Fibroblast of lung (primary cell): ENCODE measurements at regions not wholly inside any gene's neighbourhood (a gene's known extent, or its start where the extent isn't known, plus 50 kb on each side); places are given as distances from the start of the nearest gene placed in this dataset.
"Not testable (repeated sequence)": the region's sequence is repeated elsewhere in the genome, so short reads cannot be mapped to it uniquely, and the experiment has no call there.

ENCODE experiments used
- DNase-seq, 2 donors: peaks; one replicate each; pipeline versions ENCODE4 v3.0.0 to v3.0.0-alpha.2; 2010; ENCODE audit warnings: low read depth in 2 of 2
- H2AFZ ChIP-seq: 2 replicates; pipeline ENCODE4 v1.5.1; 2012; ENCODE audit warnings: low read length, control low read depth, inconsistent platforms
- H3K27ac ChIP-seq: 2 replicates; pipeline ENCODE4 v1.5.1; 2011; ENCODE audit warnings: low read length, control low read depth; ENCODE audit not compliant: insufficient read depth
- H3K27me3 ChIP-seq: 2 replicates; pipeline ENCODE4 v1.5.1; 2011; ENCODE audit warnings: mild to moderate bottlenecking, low read length; ENCODE audit not compliant: control insufficient read depth, insufficient read depth
- H3K36me3 ChIP-seq: 2 replicates; pipeline ENCODE4 v1.5.1; 2011; ENCODE audit warnings: low read length; ENCODE audit not compliant: control insufficient read depth, insufficient read depth
- H3K4me1 ChIP-seq: 2 replicates; pipeline ENCODE4 v1.5.1; 2011; ENCODE audit warnings: low read length; ENCODE audit not compliant: control insufficient read depth, insufficient read depth; ENCODE audit errors: extremely low read depth
- H3K4me2 ChIP-seq: 2 replicates; pipeline ENCODE4 v1.5.1; 2011; ENCODE audit warnings: low read length, control low read depth; ENCODE audit not compliant: insufficient read depth; ENCODE audit errors: extremely low read depth
- H3K4me3 ChIP-seq, 4 experiments: fragments of 200-600 bp in 1 of 4; sonication (generic) in 1 of 4; replicated peaks in 1 of 4; 2 replicates each; pipeline ENCODE4 v1.5.1; 2011 to 2016; ENCODE audit warnings: low read length in 4 of 4, low read depth in 3 of 4, mild to moderate bottlenecking in 3 of 4, control low read depth in 2 of 4, inconsistent platforms in 1 of 4, mixed read lengths in 1 of 4; ENCODE audit not compliant: insufficient read depth in 1 of 4; ENCODE audit errors: control extremely low read depth in 1 of 4
- H3K79me2 ChIP-seq: 2 replicates; pipeline ENCODE4 v1.5.1; 2012; ENCODE audit warnings: mild to moderate bottlenecking, low read length, inconsistent platforms; ENCODE audit not compliant: control insufficient read depth, insufficient read depth
- H3K9ac ChIP-seq: 2 replicates; pipeline ENCODE4 v1.5.1; 2011; ENCODE audit warnings: mild to moderate bottlenecking, low read length, control low read depth; ENCODE audit not compliant: insufficient read depth
- H3K9me3 ChIP-seq: 2 replicates; pipeline ENCODE4 v1.5.1; 2012; ENCODE audit warnings: low read depth, low read length; ENCODE audit not compliant: control insufficient read depth, insufficient read depth
- H4K20me1 ChIP-seq: 2 replicates; pipeline ENCODE4 v1.5.1; 2011; ENCODE audit warnings: low read length; ENCODE audit not compliant: control insufficient read depth, insufficient read depth; ENCODE audit errors: extremely low read depth

DNA sequence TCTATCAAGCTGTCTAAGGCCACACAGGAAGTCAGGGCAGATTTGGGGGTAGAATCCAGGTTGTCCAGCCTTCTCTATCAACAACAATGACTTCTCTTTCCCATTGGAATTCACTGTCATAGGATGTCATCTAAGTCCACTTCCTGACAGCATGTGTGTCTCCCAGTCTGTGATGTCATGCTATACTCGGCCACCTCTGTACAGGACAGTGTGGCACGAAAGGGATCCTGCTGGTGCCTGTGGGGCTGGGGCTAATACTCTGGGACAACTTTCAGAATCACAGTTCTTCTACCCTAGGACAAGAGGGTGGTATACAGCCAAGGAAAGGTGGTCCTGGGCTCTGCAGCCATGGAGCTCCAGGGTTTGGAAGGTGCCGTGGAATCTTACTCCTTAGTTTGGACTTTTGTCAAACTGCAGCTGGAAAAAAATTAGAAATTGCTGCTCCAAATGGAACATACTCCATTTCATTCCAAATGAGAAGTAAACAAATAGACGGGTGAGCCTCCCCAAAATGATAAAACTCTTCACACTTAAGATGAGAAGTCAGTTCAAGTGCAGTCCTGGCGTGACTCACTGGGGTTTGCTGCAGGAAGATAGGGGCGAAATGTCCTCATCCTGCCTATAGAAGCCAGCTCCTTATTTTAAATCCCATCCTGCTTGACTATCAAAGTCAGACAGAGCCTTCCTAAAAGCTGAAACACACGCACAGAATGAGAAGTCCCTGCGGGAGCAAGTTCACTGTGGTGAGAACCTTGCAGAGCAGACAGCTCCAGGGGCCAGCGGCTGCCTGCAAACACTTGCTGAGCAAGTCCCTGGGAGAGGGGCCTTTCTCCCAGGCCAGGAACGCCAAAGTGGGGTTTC lies 144.2 kb upstream of the PLGLB2 start:
- not testable (repeated sequence) for H3K4me3 ChIP-seq, H3K4me2 ChIP-seq, H3K27ac ChIP-seq, H3K79me2 ChIP-seq, H2AFZ ChIP-seq, H3K4me1 ChIP-seq, H3K27me3 ChIP-seq, H3K9me3 ChIP-seq, H3K9ac ChIP-seq, H3K36me3 ChIP-seq, H4K20me1 ChIP-seq
- DNase-seq = peak in 1 of 2 donors; percentile 38

DNA sequence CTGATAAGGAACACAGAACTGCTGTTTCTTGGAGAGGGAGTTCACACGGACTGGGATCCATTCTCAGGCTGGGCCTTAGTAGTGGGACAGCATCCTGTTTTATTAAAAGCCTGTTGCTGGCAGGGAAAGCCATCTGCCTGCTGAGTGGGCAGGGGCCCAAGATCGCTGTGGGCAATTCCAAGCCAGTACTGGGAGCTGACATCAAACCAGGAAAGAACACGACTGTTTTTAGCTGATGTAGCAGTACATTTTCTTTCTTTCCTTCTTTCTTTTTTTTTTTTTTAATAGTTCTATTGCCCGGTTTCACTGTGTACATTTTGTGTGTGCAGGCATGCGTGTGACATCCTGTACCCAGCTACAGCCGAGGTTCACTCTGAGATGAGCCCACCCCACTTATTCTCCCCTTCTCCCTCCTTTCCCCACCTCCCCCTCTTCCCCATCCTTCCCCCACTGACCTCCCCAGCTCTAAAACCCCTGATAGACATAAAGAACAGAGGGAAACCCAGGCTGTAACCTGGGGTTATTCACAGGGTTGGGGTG lies 143.5 kb upstream of the PLGLB2 start:
- not testable (repeated sequence) for H3K4me3 ChIP-seq, H2AFZ ChIP-seq, H3K27me3 ChIP-seq, H3K4me2 ChIP-seq, H3K4me1 ChIP-seq, H3K36me3 ChIP-seq, H4K20me1 ChIP-seq, H3K27ac ChIP-seq, H3K79me2 ChIP-seq, H3K9ac ChIP-seq, H3K9me3 ChIP-seq
- peak; percentile 34 to 47 for DNase-seq

DNA sequence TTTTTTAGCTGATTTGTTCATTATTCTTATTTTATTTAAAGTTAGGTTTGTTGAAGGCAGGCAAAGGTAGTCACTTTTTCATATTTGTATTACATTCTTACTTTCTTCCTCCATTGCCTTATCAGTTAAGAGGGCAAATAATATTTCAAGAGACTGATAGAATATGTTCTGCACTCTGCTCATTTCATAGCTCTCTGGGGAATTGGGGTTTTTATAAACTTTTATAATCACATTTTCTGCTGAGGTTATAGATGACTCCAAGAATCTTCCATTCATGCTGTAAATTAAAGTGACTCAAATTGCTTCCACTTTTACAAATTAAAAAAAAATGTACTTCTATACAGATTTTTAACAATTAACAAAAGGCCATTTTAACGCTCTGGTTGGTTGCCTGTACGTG lies 142.9 kb upstream of the PLGLB2 start:
- not testable (repeated sequence) for DNase-seq, H2AFZ ChIP-seq, H3K27me3 ChIP-seq

DNA sequence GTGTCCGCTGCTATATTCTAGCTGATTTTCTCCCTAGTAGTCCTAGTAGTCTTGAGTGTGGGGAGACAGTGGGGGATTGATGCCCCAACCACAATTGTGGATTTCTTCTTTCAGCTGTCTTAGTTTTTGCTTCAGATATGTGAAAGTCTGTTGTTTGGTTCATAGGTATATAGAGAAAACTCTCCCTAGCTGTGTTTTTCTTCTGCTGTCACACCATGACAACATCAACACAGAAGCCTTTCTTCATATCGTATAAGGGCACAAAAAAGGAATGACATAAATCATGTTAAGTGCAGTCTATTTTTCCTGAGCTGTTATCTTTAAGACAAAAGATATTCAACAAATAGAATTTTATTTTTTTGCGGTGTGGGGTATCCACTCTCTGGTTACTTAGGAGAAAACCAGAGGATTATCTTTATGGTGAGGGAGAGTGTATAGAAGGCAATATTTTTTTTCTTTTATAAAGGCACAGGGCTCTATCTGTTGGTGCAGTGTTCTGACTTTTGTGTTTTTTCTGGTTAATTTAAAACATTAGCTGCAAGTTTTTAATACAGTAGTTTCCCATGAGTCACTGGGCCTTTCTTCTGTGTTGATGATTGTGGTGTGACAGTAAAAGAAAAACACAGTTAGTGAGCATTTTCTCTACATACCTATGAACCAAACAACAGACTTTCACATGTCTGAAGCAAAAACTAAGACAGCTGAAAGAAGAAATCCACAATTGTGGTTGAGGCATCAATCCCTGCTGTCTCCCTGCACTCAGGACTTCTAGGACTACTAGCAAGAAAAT lies 139.3 kb upstream of the PLGLB2 start:
- not testable (repeated sequence) for H3K4me1 ChIP-seq, H4K20me1 ChIP-seq, H3K27ac ChIP-seq, H3K4me2 ChIP-seq, H3K27me3 ChIP-seq, H3K36me3 ChIP-seq, H3K4me3 ChIP-seq, H3K79me2 ChIP-seq, H3K9ac ChIP-seq, DNase-seq, H3K9me3 ChIP-seq, H2AFZ ChIP-seq

More for the DNA sequence above, 142.9 kb upstream of the PLGLB2 start:
- not testable (repeated sequence) for H4K20me1 ChIP-seq, H3K4me1 ChIP-seq, H3K27ac ChIP-seq, H3K79me2 ChIP-seq, H3K9me3 ChIP-seq, H3K9ac ChIP-seq, H3K4me3 ChIP-seq, H3K4me2 ChIP-seq, H3K36me3 ChIP-seq

DNA sequence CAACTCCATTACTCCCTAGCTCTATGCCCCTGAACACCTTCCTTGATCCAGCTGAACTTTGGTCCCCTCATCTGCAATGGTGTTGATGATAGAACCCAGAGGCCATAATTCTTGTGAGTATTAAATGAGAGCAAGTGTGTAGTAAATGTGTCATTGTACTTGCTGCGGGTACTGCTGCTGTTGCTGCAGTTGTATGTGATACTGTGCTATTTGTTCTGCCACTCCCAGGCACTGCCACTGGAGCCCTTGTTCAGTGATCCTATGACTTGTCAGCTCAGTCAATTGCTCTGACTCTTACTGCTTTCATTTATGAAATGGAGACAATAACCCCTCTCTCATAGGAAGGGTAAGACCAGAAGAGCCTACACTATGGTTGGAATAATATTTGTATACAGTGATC lies 136.9 kb upstream of the PLGLB2 start:
- not testable (repeated sequence) for H3K9ac ChIP-seq, H3K79me2 ChIP-seq, H3K4me3 ChIP-seq, H4K20me1 ChIP-seq, H3K4me2 ChIP-seq, H3K4me1 ChIP-seq, H3K9me3 ChIP-seq, DNase-seq, H3K27ac ChIP-seq, H3K27me3 ChIP-seq, H3K36me3 ChIP-seq, H2AFZ ChIP-seq

DNA sequence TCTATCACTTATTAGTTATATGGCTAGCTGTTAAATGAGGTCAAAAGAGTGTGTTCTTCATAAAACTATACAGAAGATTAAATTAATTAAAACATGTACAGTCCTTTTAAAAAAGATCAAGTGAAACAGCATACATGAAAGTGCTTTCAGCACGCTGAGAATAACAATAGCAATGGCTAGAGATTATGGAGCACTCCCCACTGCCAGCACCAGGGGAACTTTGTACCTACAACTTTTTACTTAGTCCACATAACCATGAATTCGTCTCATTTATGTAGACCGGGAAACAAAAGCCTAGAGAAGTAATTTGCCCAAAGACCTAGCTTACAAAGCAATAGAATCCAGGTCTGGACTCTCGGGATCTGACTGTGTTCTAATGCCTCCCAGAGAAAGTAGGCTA lies 136.5 kb upstream of the PLGLB2 start:
- H3K27ac ChIP-seq, H3K4me3 ChIP-seq, H3K27me3 ChIP-seq, H3K36me3 ChIP-seq, H4K20me1 ChIP-seq, H3K9ac ChIP-seq, DNase-seq, H3K9me3 ChIP-seq, H3K4me2 ChIP-seq, H3K79me2 ChIP-seq, H2AFZ ChIP-seq, H3K4me1 ChIP-seq: not testable (repeated sequence)
